T-helper 9 cell (primary cell): ENCODE measurements at regions not wholly inside any gene's neighbourhood (a gene's known extent, or its start where the extent isn't known, plus 50 kb on each side); places are given as distances from the start of the nearest gene placed in this dataset.

Source experiments
- DNase-seq: peaks from one replicate; pipeline ENCODE4 v3.0.0-alpha.2; 2020

DNA sequence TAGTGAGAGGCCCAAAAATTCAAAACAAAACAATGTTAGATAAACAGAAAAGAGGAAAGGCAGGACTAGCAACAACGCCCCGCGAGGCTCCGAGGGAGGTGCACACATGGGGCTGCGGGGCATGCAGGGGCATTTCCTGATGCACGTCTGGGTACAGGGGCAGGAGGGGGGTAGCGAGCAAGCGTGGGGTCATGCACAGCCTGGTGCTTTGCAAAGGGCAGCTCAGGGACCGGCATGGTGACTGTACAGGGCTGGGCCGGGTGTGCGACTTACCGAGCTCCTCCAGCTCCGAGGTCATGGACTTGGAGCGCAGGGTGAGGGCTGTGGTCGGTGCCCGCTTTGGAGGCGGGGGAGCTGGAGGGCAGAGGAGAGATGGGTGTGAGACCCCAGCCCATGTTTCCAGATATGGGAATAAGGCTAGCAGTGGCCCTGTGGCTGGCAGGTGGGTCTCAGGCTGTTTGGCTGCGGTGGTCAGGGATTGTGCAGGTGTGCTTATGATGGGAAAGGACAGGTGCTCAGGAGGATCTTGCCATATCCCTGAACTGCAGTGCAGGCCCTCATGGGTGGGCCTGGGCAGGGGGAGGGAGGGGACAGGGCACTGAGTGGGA lies 103.7 kb downstream of the CTTN start:
- DNase-seq: no peak

DNA sequence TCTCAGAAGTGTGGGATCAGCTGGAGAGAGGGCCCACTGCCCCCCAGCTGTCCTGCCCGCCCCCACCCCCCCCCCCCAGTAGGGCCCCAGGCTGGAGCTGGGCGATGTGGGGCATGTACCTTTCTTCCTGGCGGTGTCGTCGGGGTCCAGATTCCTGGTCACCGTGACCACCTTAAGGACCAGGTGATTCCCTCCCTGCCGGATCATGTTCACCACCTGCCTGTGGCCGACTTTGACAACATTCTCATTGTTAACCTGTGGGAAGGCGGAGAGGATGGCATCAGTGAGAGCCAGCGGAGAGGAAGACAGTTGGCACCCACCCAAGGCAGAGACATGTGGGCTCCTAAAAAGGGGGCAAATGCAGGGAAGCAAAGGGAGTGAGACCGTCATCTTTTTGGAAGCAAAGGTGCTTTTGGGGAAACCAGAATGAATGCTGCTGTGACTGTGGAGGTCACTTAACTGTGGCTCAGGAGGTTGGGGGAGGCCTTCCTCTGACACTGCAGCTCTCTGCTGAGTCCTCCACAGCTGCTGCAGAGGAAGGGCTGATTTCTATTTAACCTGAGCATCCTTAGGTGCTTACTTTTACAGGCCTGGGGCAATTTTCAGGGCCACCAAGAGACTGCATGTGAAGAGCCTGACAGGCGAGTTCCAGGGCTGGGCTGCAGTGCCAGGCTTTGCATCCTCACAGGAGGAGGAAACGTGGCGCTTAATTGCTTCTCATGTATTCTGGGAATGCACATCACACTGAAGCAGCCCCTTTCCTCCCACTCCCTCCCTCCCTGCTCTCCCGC lies 104.5 kb downstream of the CTTN start:
- no peak for DNase-seq

DNA sequence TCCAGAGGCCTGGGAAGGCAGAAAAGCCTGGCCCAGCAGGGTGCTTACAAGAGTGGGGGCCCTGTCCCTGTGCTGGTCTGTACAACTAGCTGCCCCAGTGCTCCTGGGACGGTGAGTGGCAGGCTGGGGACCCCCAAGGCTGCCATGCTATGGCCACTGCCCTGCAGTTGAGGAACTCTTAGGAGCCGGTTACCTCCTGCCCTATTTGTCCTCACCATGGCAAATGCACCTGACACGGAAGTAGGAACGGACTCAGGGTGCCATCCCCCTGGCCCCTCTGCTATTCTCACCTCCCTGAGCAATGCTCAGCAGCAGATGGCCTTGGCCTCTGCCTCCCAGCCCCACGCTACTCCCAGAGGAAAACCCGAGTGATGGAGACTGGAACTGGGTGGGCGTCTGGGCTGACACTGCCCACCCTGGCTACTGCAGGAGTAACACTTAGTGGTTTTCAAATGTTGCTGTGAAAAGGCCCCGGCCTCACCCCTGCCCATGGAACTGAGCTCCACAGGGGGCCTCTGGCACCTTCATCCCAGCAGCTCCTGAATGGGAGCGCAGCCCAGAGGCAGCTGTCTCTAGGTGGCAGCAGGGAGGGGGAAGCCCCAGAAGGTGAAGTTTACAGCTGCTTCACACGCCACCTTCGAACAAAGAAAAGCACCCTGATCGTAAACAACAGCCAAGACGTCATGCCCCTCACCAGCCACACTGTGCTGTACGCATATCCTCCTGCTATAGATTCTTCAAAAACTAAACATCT lies 105.3 kb downstream of the CTTN start:
- no peak for DNase-seq

- DNase-seq: no peak
These were observed 106.1 kb downstream of the CTTN start for GRCh38 chr11:70504246-70505020.

- DNase-seq: no peak
These were observed 107.0 kb downstream of the CTTN start for GRCh38 chr11:70505331-70505731.

- DNase-seq: no peak
These were observed 107.7 kb downstream of the CTTN start for GRCh38 chr11:70505761-70506657.

- no peak for DNase-seq
These were observed 108.3 kb downstream of the CTTN start for GRCh38 chr11:70506658-70506970.

- no peak for DNase-seq
These were observed 108.7 kb downstream of the CTTN start for GRCh38 chr11:70506986-70507385.

- DNase-seq: no peak
These were observed 109.3 kb downstream of the CTTN start for GRCh38 chr11:70507466-70508230.

GRCh38 chr11:70508231-70508480 lies 109.8 kb downstream of the CTTN start:
- DNase-seq: no peak

DNA sequence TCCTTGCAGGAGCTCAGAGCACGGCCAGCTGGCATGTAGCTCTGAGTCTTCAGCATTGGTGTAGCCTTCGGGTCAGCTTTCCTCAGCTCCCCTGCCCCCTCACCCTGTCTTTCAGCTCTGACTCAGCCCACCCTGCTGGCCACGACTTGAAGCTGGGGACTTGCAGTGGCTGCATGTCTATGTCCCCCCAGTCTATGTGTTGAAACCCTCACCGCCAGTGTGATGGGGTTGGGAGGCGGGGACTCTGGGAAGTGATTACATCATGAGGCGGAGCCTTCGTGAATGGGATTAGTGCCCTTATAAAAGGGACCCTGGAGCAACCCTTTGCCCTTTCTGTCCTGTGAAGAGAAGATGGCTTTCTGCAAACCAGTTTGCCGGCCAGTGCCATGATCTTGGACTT lies 111.1 kb downstream of the CTTN start:
- DNase-seq: no peak

DNA sequence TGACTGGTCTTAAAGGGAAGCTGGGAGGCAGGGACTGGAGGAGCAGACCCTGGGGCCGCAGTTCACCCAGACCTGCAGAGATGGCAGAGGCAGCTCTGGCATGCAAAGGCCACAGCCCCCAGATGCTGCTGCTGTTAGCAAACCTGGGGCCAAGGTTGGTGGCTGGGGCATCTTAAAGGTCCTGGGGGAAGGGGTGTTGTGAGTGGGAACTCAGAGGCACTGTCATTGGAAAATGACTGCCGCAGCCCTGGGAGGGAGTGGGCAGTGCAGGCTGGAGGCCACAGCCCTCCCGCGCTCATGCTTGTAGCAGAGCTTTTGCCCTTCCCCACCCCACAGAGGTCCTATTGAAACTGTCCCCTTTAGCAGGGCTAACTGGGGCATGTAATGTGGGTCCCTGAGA lies 111.8 kb downstream of the CTTN start:
- DNase-seq: no peak

DNA sequence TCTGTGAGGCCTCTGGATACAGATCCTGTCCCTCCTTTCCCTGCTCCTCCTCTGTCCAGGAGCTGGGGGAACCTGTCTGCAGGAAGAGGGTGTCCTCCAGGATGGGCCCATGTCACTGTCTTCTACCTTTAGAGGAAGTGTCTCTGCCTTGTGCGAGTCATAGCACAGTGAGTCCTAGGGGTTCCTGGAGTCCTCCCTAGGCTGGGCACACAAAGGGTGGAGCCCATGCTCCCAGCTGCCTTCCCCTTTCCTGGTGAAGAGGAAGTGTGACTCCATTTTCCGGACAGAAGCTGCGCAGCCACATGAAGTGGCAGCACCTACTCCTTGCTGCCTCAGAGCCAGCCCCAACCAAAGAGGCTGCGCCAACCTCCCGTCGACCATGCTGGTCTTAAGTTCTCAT lies 112.2 kb downstream of the CTTN start:
- DNase-seq: no peak

- no peak for DNase-seq
These were observed 113.0 kb downstream of the CTTN start for GRCh38 chr11:70511345-70511744.

DNA sequence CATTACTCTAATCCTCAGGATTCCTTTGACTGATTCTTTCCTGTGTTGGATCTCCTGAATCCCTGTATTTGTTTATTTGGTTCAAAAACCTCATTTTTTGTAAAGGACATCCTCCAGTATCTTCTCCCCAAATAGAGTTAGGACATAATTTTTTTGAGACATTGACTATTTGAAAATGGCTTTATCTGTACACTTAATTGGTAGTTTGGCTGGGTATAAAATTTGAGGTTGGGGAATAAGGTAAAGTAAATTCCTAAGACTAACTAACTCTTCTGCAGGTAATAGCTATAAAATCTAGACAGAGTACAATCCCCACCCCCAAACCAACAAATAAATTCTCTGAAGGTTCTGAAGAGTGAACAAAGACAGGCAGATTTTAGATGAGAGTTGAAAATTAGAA lies 114.4 kb downstream of the CTTN start:
- no peak for DNase-seq

DNA sequence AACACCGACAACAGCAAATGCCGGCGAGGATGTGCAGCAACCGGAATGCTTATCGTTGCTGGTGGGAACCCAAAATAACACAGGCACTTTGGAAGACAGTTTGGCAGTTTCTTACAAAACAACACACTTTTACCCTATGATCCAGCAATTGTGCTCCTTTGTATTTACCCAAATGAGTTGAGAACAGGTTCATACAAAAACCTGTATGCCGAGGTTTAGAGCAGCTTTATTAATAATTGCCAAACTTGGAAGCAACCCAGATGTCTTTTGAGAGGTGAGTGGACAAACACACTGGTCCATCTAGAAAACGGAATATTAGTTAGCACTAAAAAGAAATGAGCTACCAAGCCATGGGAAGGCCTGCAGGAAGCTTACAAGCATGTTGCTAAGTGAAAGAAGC lies 118.9 kb downstream of the CTTN start:
- no peak for DNase-seq

DNA sequence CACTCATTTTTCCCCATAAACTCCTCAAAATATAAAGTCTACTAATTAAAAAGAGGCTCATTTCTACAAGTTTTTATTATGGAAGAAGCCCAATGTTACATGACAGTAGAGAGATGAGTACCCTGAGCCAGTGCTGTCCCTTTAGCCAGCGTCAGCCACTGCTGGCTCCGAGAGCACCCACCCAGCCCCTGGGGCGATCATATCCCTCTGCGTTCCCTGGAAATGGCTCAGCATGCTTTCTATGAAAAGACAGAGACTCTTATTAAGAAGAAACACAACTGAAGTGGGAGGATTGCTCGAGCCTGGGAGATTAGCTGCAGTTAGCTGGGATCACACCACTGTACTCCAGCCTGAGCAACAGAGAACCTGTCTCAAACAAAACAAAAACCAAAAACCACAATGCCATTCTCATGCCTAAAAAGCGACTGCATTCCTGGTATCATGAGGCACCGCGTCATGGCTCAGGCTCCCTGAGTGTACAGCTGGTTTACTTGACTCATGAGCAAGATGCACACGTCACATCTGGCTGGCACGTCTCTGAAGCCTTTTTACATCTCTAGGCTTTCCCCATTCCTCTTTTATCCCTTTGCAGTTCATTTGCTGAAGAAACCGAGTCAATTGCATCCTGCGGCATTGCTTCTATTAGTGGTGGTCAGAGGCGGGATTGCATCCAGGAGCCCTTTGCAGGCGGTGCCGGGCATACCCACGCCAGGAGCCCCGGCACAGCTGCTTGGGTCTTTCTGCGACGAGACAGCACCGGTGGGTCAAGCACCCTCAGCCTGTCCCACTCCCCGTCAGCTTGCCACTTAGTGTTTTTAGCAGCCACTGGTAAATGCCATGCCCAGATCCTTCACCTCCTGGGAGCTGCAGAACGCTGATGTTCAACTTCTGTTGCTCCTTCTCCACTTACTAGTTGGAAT lies 119.9 kb downstream of the CTTN start:
- no peak for DNase-seq

DNA sequence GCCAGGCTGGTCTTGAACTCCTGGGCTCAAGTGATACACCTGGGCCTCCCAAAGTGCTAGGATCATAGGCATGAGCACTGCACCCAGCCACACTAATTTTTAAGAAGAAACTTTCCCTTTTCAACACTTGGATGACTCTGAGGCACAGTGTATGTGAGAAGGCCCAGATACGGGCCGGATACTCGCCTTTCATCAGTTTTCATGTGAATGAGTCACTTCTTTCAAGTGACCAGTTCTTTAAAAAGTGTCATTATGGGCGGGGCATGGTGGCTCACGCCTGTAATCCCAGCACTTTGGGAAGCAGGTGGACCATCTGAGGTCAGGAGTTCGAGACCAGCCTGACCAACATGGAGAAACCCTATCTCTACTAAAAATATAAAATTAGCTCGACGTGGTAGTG lies 120.8 kb downstream of the CTTN start:
- DNase-seq: no peak

DNA sequence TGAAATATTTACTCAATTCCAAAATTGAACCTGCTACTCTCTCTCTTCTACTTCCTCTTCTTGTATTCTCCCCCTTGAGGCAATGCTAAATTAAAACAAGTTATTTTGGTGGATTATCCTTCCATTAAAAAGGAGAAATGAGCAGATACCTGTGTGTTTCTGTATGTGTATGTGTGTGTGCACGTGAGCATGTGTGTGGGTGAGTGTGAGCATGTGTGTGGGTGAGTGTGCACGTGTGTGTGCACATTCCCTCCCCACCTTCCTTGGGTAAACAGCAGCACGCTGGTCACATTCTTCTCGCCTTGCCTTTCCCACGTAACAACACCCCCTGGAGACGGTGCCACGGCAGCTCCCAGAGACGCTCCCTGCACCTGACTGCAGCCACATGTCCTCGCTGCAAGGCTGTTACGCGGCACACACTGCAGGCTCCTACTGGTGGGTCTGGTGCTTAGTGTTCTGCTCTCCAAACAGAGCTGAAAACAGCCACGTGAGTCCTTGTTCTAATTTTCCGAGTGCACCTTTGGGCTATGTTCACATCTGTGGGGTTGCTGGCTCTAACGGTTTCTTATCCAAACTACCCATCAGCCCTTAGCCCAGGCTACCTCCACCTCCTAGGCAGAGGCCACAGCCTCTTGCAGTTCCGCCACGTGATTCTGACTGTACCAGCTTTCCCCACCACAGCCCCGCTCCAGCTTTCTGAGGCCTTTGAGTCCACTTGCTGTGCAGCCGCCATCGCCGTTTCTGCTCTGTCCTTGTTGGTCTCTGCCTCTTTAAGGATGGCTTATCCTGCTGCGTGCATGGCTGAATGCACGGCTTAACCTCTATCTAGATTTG lies 123.4 kb downstream of the CTTN start:
- DNase-seq: no peak

GRCh38 chr11:70522309-70522592 lies 123.9 kb downstream of the CTTN start:
- DNase-seq: no peak
